ENCODE measurements at regions not wholly inside any gene's neighbourhood (a gene's known extent, or its start where the extent isn't known, plus 50 kb on each side); places are given as distances from the start of the nearest gene placed in this dataset.
"Not testable (repeated sequence)": the region's sequence is repeated elsewhere in the genome, so short reads cannot be mapped to it uniquely, and the experiment has no call there.

GRCh38 chr10:62985807-62986600, 147.1 kb upstream of the NRBF2 start:
- H3K27ac ChIP-seq: no peak overlapping the region
- no peaks in the 10 kb centered on the region for H3K4me1 ChIP-seq
- H3K9me3 ChIP-seq: no peaks in the 10 kb centered on the region
- H3K36me3 ChIP-seq: no peaks in the 10 kb centered on the region
- H3K4me3 ChIP-seq: no peak overlapping the region
- no peaks in the 10 kb centered on the region for H3K27me3 ChIP-seq
- intact Hi-C loops (cut with DNase I; ENCODE audit: low total_unique reads): no loop called here
- TF ChIP-seq, protein P1, sequence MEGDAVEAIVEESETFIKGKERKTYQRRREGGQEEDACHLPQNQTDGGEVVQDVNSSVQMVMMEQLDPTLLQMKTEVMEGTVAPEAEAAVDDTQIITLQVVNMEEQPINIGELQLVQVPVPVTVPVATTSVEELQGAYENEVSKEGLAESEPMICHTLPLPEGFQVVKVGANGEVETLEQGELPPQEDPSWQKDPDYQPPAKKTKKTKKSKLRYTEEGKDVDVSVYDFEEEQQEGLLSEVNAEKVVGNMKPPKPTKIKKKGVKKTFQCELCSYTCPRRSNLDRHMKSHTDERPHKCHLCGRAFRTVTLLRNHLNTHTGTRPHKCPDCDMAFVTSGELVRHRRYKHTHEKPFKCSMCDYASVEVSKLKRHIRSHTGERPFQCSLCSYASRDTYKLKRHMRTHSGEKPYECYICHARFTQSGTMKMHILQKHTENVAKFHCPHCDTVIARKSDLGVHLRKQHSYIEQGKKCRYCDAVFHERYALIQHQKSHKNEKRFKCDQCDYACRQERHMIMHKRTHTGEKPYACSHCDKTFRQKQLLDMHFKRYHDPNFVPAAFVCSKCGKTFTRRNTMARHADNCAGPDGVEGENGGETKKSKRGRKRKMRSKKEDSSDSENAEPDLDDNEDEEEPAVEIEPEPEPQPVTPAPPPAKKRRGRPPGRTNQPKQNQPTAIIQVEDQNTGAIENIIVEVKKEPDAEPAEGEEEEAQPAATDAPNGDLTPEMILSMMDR (IDR thresholded peaks at IDR 0.05): no peak
- DNase-seq: no peak

DNA sequence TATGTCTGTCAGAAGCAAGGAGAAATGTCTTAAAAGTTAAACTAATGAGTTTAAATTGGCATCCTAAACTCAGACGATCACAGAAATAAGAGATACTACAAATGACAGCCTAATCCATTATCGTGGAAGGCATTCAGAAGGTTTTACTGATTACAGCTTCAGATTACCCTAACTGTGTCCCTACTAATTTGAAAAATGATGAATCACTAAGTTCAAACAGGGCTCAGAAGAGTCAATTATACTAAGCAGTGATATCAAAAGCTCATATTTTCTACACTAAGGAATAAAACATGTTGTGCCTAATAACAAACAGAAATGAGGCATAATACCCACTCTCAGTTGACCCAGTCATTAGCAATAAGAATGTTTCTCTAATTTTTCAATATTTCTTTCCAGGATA, 152.0 kb upstream of the NRBF2 start:
- H3K4me1 ChIP-seq: no peaks in the 10 kb centered on the region
- no peaks in the 10 kb centered on the region for H3K27me3 ChIP-seq
- no peak overlapping the region for H3K4me3 ChIP-seq
- H3K27ac ChIP-seq: no peak overlapping the region
- intact Hi-C loops (cut with DNase I; ENCODE audit: low total_unique reads): no loop called here
- DNase-seq: no peak
- TF ChIP-seq, protein P1 (IDR thresholded peaks at IDR 0.05): no peak
- no peaks in the 10 kb centered on the region for H3K9me3 ChIP-seq
- H3K36me3 ChIP-seq: no peaks in the 10 kb centered on the region

DNA sequence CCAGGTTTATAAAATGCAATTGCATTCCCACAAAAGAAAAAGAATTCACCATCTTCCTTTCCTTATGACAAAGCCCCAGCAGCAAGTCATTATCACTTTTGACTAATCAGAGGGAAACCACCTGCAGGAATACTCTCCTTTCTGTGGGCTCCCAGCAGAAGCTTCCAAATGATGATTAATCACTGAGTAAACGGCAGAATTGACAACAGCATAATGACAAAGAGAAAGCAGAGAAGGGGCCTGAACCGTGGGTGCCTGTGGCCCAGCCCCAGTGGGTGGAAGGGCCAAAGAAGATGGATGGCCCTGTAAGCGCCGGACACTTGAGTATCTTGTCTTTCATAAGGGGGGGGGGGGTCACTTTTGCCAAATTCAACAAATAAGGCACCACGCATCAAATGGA, 152.4 kb upstream of the NRBF2 start:
- no peaks in the 10 kb centered on the region for H3K27me3 ChIP-seq
- no peak overlapping the region for H3K27ac ChIP-seq
- intact Hi-C loops (cut with DNase I; ENCODE audit: low total_unique reads): no loop called here

GRCh38 chr10:62979921-62980320, 153.2 kb upstream of the NRBF2 start:
- no peak overlapping the region for H3K27ac ChIP-seq
- no peak overlapping the region for H3K4me3 ChIP-seq
- H3K9me3 ChIP-seq: peaks cover 0 to 9% (median 7%) of the 10 kb centered on the region in 3 donors
- intact Hi-C loops (cut with DNase I; ENCODE audit: low total_unique reads): no loop called here
- DNase-seq: no peak
- no peaks in the 10 kb centered on the region for H3K36me3 ChIP-seq
- H3K4me1 ChIP-seq: no peaks in the 10 kb centered on the region
- H3K27me3 ChIP-seq: no peaks in the 10 kb centered on the region
- TF ChIP-seq, protein P1 (IDR thresholded peaks at IDR 0.05): no peak

More for the DNA sequence above, 152.4 kb upstream of the NRBF2 start:
- Histone ChIP-seq H3K4me1 (no peaks in the 10 kb centered on the region), H3K4me3 (no peak overlapping the region), H3K9me3 (peaks cover 0 to 1% (median 0%) of the 10 kb centered on the region in 3 donors), H3K36me3 (no peaks in the 10 kb centered on the region)
- DNase-seq: no peak
- TF ChIP-seq, protein P1 (IDR thresholded peaks at IDR 0.05): no peak

DNA sequence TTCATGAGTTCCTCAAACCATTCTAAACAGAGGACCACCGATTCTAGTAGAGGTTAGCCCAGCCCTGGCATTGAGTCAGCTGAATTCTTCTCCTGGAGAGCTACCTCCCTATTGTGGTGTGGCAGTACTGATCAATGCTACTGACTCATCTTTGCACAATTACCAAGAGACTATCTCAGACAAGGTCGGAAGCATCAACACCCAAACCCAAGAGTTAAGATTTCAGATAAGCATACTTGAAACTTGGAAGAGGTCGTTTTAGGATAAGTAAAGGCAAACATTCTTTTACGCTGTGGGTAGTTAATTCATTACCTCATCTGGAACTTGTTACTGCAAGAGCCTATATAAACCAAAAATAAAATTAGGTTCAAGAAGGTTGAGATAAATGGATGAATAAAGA, 154.6 kb upstream of the NRBF2 start:
- TF ChIP-seq, protein P1 (IDR thresholded peaks at IDR 0.05): no peak
- no peaks in the 10 kb centered on the region for H3K27me3 ChIP-seq
- no peak overlapping the region for H3K4me3 ChIP-seq
- H3K9me3 ChIP-seq: peaks cover 0 to 14% (median 7%) of the 10 kb centered on the region in 3 donors
- no peak for DNase-seq
- intact Hi-C loops (cut with DNase I; ENCODE audit: low total_unique reads): no loop called here
- H3K36me3 ChIP-seq: no peaks in the 10 kb centered on the region
- H3K4me1 ChIP-seq: no peaks in the 10 kb centered on the region
- no peak overlapping the region for H3K27ac ChIP-seq

GRCh38 chr10:62974795-62975194, 158.3 kb upstream of the NRBF2 start:
- DNase-seq; H3K4me3 ChIP-seq; H3K4me1 ChIP-seq; H3K36me3 ChIP-seq; H3K27ac ChIP-seq; H3K27me3 ChIP-seq; intact Hi-C loops (cut with DNase I; ENCODE audit: low total_unique reads): not testable (repeated sequence)
- H3K9me3 ChIP-seq: peaks cover 0 to 14% (median 7%) of the 10 kb centered on the region in 3 donors

All from tibial artery (tissue), 4 donors.